PC-9 (cell line): ENCODE measurements at regions not wholly inside any gene's neighbourhood (a gene's known extent, or its start where the extent isn't known, plus 50 kb on each side); places are given as distances from the start of the nearest gene placed in this dataset.

ENCODE experiments used
- CTCF ChIP-seq: fragments of 200-600 bp; sonication (generic); conservative IDR thresholded peaks from 2 replicates; pipeline ENCODE4 v1.6.1; 2017; ENCODE audit warnings: mixed run types, antibody characterized with exemption, mild to moderate bottlenecking, moderate library complexity
- EZH2 ChIP-seq: fragments of 200-600 bp; sonication (generic); IDR thresholded peaks from 2 replicates; pipeline ENCODE4 v1.8.0; 2017; ENCODE audit warnings: antibody characterized with exemption, low read depth

- no peak for TF ChIP-seq CTCF
- TF ChIP-seq EZH2: no peak
These were observed 1271.6 kb downstream of the NSUN3 start for GRCh38 chr3:95334461-95334860.
